Prostate gland (tissue), 2 donors: ENCODE measurements at regions not wholly inside any gene's neighbourhood (a gene's known extent, or its start where the extent isn't known, plus 50 kb on each side); places are given as distances from the start of the nearest gene placed in this dataset.
"Not testable (repeated sequence)": the region's sequence is repeated elsewhere in the genome, so short reads cannot be mapped to it uniquely, and the experiment has no call there.

Source experiments
- DNase-seq: peaks from one replicate; pipeline ENCODE4 v3.0.0-alpha.2; 2019; ENCODE audit warnings: low spot score
- H3K27ac ChIP-seq, 2 donors: fragments of 200-600 bp; sonication (generic); 2 replicates each; pipeline ENCODE4 v1.5.1; 2017 to 2019
- H3K27me3 ChIP-seq: fragments of 200-600 bp; sonication (generic); replicated peaks from 2 replicates; pipeline ENCODE4 v1.5.1; 2019; ENCODE audit not compliant: insufficient read depth
- H3K36me3 ChIP-seq, 2 donors: fragments of 200-600 bp; sonication (generic); 1 replicate in 1 of 2; 2 replicates in 1 of 2; pipeline versions ENCODE4 v1.5.1 to v1.8.1; 2017 to 2019
- H3K4me1 ChIP-seq: fragments of 200-600 bp; sonication (generic); replicated peaks from 2 replicates; pipeline ENCODE4 v1.5.1; 2019
- H3K4me3 ChIP-seq, 2 donors: fragments of 200-600 bp; sonication (generic); 2 replicates each; pipeline ENCODE4 v1.5.1; 2017 to 2019
- H3K9me3 ChIP-seq: fragments of 200-600 bp; sonication (generic); 2 replicates; pipeline ENCODE4 v1.5.1; 2017
- CTCF ChIP-seq, 4 experiments: fragments of 200-600 bp in 2 of 4; fragments of 450-650 bp in 2 of 4; sonication (generic) in 2 of 4; IDR thresholded peaks; 1 replicate in 3 of 4; 2 replicates in 1 of 4; pipeline ENCODE4 v1.5.1; 2016 to 2019; ENCODE audit warnings: antibody characterized with exemption in 4 of 4, mild to moderate bottlenecking in 2 of 4, moderate library complexity in 2 of 4
- POLR2A ChIP-seq: fragments of 450-650 bp; IDR thresholded peaks from one replicate; pipeline ENCODE4 v1.6.1; 2016; ENCODE audit warnings: antibody characterized with exemption, mild to moderate bottlenecking
- POLR2AphosphoS5 ChIP-seq: sonication (generic); formaldehyde crosslinking; IDR thresholded peaks from one replicate; pipeline ENCODE4 v1.6.1; 2017; ENCODE audit warnings: antibody characterized with exemption
- WGBS: methylation state at CpG from one replicate; pipeline ENCODE4 v1.1.5; 2018; 5-methylcytosine and 5-hydroxymethylcytosine counted together
- intact Hi-C: fragments of 100-400 bp; cut with DNase I; formaldehyde crosslinking; loops from one replicate; pipeline ENCODE4 v1.14.2; 2022

GRCh38 chr10:124168991-124169802 lies 75.8 kb upstream of the CHST15 start:
- H3K9me3 ChIP-seq, result no peaks in the 10 kb centered on the region
- no peak for DNase-seq
- H3K4me1 ChIP-seq, result no peaks in the 10 kb centered on the region
- H3K27ac ChIP-seq, result no peak overlapping the region
- H3K36me3 ChIP-seq, result no peaks in the 10 kb centered on the region
- 85% methylated on average over 17 of the region's 17 CpGs for WGBS
- H3K27me3 ChIP-seq, result no peaks in the 10 kb centered on the region
- intact Hi-C loops, result no loop called here
- no peak overlapping the region for H3K4me3 ChIP-seq
- TF ChIP-seq POLR2AphosphoS5 (no peak), POLR2A (no peak), CTCF (IDR thresholded peaks at IDR 0.05) (no peak)

GRCh38 chr10:124168581-124168980 lies 75.2 kb upstream of the CHST15 start:
- no peaks in the 10 kb centered on the region for H3K27me3 ChIP-seq
- WGBS, result 94% methylated on average over 5 of the region's 5 CpGs
- H3K4me1 ChIP-seq, result no peaks in the 10 kb centered on the region
- H3K36me3 ChIP-seq, result no peaks in the 10 kb centered on the region
- DNase-seq, result no peak
- H3K9me3 ChIP-seq, result no peaks in the 10 kb centered on the region
- no peak for TF ChIP-seq POLR2AphosphoS5
- no peak for TF ChIP-seq POLR2A
- no peak for TF ChIP-seq CTCF (IDR thresholded peaks at IDR 0.05)
- intact Hi-C loops, result no loop called here
- H3K4me3 ChIP-seq, result no peak overlapping the region
- no peak overlapping the region for H3K27ac ChIP-seq

GRCh38 chr10:124167925-124168324 lies 74.5 kb upstream of the CHST15 start:
- H3K4me3 ChIP-seq, H3K27me3 ChIP-seq, H3K27ac ChIP-seq, intact Hi-C loops, H3K36me3 ChIP-seq, H3K9me3 ChIP-seq, DNase-seq, H3K4me1 ChIP-seq: not testable (repeated sequence)
- WGBS, result 96% methylated on average over 5 of the region's 5 CpGs

GRCh38 chr10:124166431-124167125 lies 73.2 kb upstream of the CHST15 start:
- no peaks in the 10 kb centered on the region for H3K4me1 ChIP-seq
- intact Hi-C loops, result no loop called here
- H3K9me3 ChIP-seq, result no peaks in the 10 kb centered on the region

GRCh38 chr10:124165827-124166226 lies 72.4 kb upstream of the CHST15 start:
- WGBS, result 98% methylated on average over 3 of the region's 3 CpGs
- H3K9me3 ChIP-seq, result no peaks in the 10 kb centered on the region
- intact Hi-C loops, result no loop called here
- no peaks in the 10 kb centered on the region for H3K4me1 ChIP-seq
- no peaks in the 10 kb centered on the region for H3K36me3 ChIP-seq
- no peak for TF ChIP-seq POLR2A
- no peak for TF ChIP-seq POLR2AphosphoS5
- no peak for TF ChIP-seq CTCF (IDR thresholded peaks at IDR 0.05)
- no peak for DNase-seq
- H3K27ac ChIP-seq, result no peak overlapping the region
- H3K4me3 ChIP-seq, result no peak overlapping the region
- H3K27me3 ChIP-seq, result no peaks in the 10 kb centered on the region

More at GRCh38 chr10:124166431-124167125, 73.2 kb upstream of the CHST15 start:
- DNase-seq, result no peak
- Histone ChIP-seq H3K4me3 (no peak overlapping the region), H3K27ac (no peak overlapping the region), H3K36me3 (no peaks in the 10 kb centered on the region), H3K27me3 (no peaks in the 10 kb centered on the region)
- 86% methylated on average over 20 of the region's 20 CpGs for WGBS
- TF ChIP-seq CTCF (IDR thresholded peaks at IDR 0.05), result no peak
- TF ChIP-seq POLR2A, result no peak
- no peak for TF ChIP-seq POLR2AphosphoS5
